ENCODE measurements at regions not wholly inside any gene's neighbourhood (a gene's known extent, or its start where the extent isn't known, plus 50 kb on each side); places are given as distances from the start of the nearest gene placed in this dataset.

DNA sequence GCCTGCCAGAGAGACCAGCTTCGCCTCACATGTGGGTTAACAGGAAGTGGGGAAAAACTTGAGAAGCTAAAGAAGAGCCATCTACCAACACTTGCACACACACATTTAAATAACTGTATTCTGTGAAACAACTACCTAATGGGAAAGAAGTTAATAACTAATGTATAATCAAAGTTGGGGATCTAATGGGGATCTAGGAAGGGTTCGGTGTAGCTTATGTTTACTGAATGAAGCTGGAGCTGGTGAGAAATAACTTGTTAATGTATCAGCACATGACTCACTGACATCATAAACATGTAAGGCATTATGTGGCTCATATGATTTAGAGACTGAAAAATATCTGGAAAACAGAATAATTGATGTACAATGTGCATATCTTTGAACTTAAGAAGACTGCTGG, 421.3 kb upstream of the NXPH2 start:
- TF ChIP-seq, protein P1, sequence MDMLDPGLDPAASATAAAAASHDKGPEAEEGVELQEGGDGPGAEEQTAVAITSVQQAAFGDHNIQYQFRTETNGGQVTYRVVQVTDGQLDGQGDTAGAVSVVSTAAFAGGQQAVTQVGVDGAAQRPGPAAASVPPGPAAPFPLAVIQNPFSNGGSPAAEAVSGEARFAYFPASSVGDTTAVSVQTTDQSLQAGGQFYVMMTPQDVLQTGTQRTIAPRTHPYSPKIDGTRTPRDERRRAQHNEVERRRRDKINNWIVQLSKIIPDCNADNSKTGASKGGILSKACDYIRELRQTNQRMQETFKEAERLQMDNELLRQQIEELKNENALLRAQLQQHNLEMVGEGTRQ (IDR thresholded peaks at IDR 0.05; ENCODE audit: borderline replicate concordance, low read depth, low read length): no peak
- TF ChIP-seq SMC3 (IDR thresholded peaks at IDR 0.05; ENCODE audit: low read depth, low read length): no peak
- no peak for TF ChIP-seq CHD2 (IDR thresholded peaks at IDR 0.05; ENCODE audit: low read length, partially characterized antibody)
- TF ChIP-seq, protein P2, sequence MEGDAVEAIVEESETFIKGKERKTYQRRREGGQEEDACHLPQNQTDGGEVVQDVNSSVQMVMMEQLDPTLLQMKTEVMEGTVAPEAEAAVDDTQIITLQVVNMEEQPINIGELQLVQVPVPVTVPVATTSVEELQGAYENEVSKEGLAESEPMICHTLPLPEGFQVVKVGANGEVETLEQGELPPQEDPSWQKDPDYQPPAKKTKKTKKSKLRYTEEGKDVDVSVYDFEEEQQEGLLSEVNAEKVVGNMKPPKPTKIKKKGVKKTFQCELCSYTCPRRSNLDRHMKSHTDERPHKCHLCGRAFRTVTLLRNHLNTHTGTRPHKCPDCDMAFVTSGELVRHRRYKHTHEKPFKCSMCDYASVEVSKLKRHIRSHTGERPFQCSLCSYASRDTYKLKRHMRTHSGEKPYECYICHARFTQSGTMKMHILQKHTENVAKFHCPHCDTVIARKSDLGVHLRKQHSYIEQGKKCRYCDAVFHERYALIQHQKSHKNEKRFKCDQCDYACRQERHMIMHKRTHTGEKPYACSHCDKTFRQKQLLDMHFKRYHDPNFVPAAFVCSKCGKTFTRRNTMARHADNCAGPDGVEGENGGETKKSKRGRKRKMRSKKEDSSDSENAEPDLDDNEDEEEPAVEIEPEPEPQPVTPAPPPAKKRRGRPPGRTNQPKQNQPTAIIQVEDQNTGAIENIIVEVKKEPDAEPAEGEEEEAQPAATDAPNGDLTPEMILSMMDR (IDR thresholded peaks at IDR 0.05): no peak
- no peak for TF ChIP-seq REST (IDR thresholded peaks at IDR 0.05; ENCODE audit: low read depth, low read length)
- TF ChIP-seq, protein P3, sequence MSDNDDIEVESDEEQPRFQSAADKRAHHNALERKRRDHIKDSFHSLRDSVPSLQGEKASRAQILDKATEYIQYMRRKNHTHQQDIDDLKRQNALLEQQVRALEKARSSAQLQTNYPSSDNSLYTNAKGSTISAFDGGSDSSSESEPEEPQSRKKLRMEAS (IDR thresholded peaks at IDR 0.05; ENCODE audit: low read depth): no peak
- no peak for TF ChIP-seq PBX3 (IDR thresholded peaks at IDR 0.05)
- TF ChIP-seq JUND (IDR thresholded peaks at IDR 0.05): no peak
- no peak for TF ChIP-seq POLR2AphosphoS5 (IDR thresholded peaks at IDR 0.05; ENCODE audit: low read depth, low read length)
- TF ChIP-seq RXRA (IDR thresholded peaks at IDR 0.05; ENCODE audit: borderline replicate concordance, low read depth): no peak
- no peak for TF ChIP-seq EZH2phosphoT487 (IDR thresholded peaks at IDR 0.05; ENCODE audit: borderline replicate concordance, low read depth)

Data from SK-N-SH (cell line).